SJCRH30 (cell line): ENCODE measurements at regions not wholly inside any gene's neighbourhood (a gene's known extent, or its start where the extent isn't known, plus 50 kb on each side); places are given as distances from the start of the nearest gene placed in this dataset.
A peak's percentile ranks its signal among the peaks of the same experiment; 100 is the strongest.

Source experiments
- DNase-seq, 2 experiments: peaks; one replicate each; pipeline ENCODE4 v3.0.0-alpha.2; 2015 to 2020
- H3K27ac ChIP-seq: fragments of 250-450 bp; sonication (Bioruptor Pico); 2 replicates; pipeline ENCODE4 v1.5.1; 2020; ENCODE audit warnings: mild to moderate bottlenecking, moderate library complexity
- H3K27me3 ChIP-seq: fragments of 250-450 bp; sonication (Bioruptor Pico); 2 replicates; pipeline ENCODE4 v1.5.1; 2020; ENCODE audit warnings: mild to moderate bottlenecking, moderate library complexity
- H3K36me3 ChIP-seq: fragments of 250-450 bp; sonication (Bioruptor Pico); 2 replicates; pipeline ENCODE4 v1.5.1; 2020; ENCODE audit warnings: mild to moderate bottlenecking, moderate library complexity
- H3K4me1 ChIP-seq: fragments of 250-450 bp; sonication (Bioruptor Pico); 2 replicates; pipeline ENCODE4 v1.5.1; 2020; ENCODE audit warnings: mild to moderate bottlenecking, moderate library complexity
- H3K4me3 ChIP-seq: fragments of 250-450 bp; sonication (Bioruptor Pico); 2 replicates; pipeline ENCODE4 v1.5.1; 2020; ENCODE audit warnings: mild to moderate bottlenecking, moderate library complexity
- H3K9me3 ChIP-seq: fragments of 250-450 bp; sonication (Bioruptor Pico); replicated peaks from 2 replicates; pipeline ENCODE4 v1.5.1; 2020; ENCODE audit warnings: mild to moderate bottlenecking, moderate library complexity

DNA sequence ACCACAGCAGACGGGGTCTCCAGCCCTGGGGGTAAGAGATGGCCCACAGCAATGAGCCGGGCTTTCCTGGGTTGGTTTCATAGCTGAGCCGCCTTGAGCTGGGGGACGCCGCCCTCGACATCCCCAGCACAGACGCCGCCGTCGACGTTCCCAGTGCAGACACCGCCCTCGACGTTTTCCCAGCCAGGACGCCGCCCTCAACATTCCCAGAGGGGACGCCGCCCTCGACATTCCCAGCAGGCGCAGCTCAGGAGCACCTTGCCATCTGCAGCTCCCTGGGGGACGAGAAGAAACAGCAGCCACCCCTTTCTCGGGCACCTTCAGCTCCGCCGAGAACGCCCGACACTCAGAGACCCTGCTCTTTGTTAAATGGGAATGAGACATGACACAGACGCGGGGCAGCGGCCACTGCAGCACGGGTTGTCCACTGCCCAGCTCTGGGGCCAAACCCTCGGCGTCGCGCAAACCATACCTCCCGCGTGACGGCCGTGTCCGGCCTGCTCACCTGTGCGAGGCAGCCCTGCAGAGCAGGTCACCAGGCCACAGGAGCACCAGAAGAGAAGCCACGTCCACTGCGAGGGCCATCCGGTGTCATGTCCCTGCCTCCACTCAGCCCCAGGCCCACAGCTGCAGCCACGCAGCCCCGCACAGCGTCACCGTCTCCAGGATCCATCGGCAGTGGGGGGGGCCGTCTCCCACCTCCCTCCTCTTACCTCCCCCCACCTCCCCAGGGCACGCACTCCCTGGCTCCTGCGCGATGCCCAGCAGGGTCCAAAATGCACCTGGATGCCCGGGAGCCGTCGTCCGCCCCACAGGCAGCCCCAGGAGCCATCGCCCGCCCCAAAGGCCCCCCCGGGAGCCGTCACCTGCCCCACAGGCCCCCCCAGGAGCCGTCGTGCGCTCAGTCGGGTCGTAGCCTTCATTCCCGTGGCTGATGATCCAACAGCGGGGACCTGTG lies 77.4 kb upstream of the GALNT9 start:
- H3K27ac ChIP-seq: no peak overlapping the region
- H3K9me3 ChIP-seq: no peaks in the 10 kb centered on the region
- H3K27me3 ChIP-seq: no peaks in the 10 kb centered on the region; the same call in 1 of the 2 replicates
- no peaks in the 10 kb centered on the region for H3K36me3 ChIP-seq
- no peaks in the 10 kb centered on the region for H3K4me1 ChIP-seq
- H3K4me3 ChIP-seq: no peak overlapping the region
- DNase-seq: no peak

DNA sequence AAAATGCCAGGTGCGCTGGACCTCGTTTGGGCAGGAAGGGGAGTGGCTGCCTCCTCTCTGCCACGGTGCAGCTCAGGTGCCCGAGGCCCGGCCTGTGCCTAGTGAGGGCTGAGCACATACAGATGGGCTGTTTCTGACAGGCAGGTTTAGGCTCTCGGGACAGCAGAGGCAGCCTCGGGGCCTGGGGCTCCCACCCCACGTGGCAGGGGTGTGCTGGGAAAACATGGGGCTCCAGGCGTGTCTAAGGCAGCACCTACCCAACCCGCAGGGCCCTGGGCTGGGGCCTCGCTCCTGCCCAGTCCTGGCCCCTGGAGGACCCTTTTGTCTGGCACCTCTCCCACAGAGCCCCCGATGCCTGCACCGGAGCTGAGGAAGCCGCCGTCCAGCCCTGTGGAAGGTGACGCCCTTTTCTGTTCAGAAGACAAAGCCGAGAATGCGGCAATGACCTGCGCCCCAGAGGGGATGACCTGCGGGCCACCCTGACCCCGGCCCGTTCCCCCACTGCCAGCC lies 76.4 kb upstream of the GALNT9 start:
- no peaks in the 10 kb centered on the region for H3K4me1 ChIP-seq
- no peaks in the 10 kb centered on the region; the same call in 1 of the 2 replicates for H3K27me3 ChIP-seq
- no peaks in the 10 kb centered on the region for H3K36me3 ChIP-seq
- no peak overlapping the region for H3K4me3 ChIP-seq
- H3K27ac ChIP-seq: no peak overlapping the region
- no peak for DNase-seq
- H3K9me3 ChIP-seq: no peaks in the 10 kb centered on the region

DNA sequence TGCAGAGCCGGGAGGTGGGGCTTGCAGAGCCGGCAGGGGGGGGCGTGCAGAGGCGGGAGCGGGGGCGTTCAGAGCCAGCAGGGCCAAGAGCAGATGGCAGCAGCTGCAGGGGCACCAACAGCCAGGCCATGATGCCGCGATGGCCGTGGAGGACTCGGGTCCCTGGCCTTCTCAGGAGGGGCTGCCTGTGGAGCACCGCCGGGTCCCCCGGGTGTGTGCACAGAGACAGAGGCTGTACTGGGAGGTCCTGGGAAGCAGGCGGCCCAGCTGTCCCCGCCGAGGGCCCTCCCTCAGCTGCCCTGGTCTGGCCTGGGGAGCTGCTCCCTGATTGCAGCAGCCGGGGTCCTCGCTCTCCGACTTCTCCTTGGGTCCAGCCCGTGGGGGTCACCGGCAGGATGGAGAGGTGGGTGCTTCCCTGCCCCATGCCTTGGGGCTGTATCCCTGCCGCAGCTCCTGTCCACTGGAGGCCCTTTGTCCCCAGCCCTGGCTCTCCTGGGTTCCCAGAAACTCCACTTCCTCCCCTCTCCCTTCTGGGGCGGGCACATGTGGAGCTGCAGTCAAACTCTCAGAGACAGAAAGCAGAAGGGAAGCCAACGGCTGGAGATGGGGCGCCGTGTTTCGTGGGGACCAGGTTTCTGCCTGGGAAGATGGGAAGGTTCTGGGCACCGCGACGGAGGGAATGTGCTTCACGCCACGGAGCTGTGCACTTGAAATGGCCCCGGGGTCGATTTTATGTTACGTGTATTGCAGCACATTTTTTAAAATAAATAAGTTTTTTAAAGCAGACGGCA lies 75.8 kb upstream of the GALNT9 start:
- DNase-seq: no peak
- no peak overlapping the region for H3K27ac ChIP-seq
- no peaks in the 10 kb centered on the region for H3K36me3 ChIP-seq
- H3K9me3 ChIP-seq: no peaks in the 10 kb centered on the region
- H3K27me3 ChIP-seq: no peaks in the 10 kb centered on the region; the same call in 1 of the 2 replicates
- no peaks in the 10 kb centered on the region for H3K4me1 ChIP-seq
- no peak overlapping the region for H3K4me3 ChIP-seq

DNA sequence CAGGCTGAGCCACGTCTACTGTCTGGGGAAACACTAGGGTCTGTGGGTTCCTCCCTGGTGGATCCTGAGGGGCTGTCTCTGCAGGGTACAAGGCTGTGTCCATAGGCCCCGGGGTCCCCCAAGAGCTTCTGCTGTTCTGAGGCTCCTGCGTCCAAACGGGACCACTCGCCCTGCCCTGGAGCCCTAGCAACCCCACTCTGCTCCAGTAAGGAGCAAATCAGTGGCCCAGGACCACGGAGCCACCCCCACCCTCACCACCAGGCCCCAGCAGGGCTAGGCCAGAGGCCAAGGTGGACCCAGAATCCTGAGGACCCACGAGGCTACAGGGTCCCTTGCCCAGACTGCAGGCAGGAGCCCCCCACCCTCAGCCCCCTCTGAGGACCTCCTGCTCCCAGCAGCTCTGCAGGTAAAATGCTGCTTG lies 75.1 kb upstream of the GALNT9 start:
- H3K27me3 ChIP-seq: no peaks in the 10 kb centered on the region; the same call in 1 of the 2 replicates
- no peaks in the 10 kb centered on the region for H3K4me1 ChIP-seq
- no peaks in the 10 kb centered on the region for H3K9me3 ChIP-seq
- H3K36me3 ChIP-seq: no peaks in the 10 kb centered on the region
- no peak for DNase-seq
- H3K4me3 ChIP-seq: no peak overlapping the region
- no peak overlapping the region for H3K27ac ChIP-seq

DNA sequence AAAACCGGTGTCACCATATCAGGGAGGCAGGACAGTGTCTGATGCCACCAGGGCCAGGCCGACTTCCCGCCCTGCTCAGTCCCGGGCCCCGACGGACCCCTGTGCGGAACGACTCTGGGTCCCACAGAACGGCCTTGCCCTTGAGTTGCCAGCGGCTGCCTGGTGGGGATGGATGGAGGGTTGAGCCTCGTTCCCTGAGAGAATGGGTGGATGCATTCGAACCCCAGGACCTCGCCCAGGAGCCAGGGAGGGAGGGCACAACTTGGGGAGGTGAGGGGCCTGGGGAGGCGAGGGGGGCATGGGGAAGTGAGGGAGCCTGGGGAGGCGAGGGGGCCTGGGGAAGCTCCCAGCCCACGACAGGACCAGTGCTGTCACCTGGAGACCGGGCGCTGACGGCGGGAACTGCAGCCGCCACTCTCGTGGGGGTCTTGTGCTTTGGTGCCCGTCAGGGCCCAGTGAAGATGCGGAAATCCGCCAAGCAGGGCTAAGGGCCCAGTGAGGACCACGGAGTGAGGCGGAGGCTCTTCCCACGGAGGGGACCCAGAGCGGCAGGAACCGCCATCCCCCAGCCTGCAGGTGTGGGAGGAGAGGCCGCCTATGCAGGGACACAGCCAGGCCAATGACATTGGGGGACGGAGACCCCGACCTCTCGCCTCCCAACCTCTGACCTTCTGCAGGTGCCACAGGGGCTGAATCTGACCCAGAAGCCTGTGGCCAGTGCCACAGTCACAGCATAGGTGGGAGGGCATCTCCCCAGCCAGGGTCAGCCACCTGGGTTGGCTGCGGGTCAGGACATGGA lies 74.4 kb upstream of the GALNT9 start:
- Histone ChIP-seq H3K4me3 (no peak overlapping the region), H3K27ac (no peak overlapping the region), H3K9me3 (no peaks in the 10 kb centered on the region), H3K4me1 (no peaks in the 10 kb centered on the region), H3K27me3 (no peaks in the 10 kb centered on the region; the same call in 1 of the 2 replicates), H3K36me3 (no peaks in the 10 kb centered on the region)
- DNase-seq: no peak

DNA sequence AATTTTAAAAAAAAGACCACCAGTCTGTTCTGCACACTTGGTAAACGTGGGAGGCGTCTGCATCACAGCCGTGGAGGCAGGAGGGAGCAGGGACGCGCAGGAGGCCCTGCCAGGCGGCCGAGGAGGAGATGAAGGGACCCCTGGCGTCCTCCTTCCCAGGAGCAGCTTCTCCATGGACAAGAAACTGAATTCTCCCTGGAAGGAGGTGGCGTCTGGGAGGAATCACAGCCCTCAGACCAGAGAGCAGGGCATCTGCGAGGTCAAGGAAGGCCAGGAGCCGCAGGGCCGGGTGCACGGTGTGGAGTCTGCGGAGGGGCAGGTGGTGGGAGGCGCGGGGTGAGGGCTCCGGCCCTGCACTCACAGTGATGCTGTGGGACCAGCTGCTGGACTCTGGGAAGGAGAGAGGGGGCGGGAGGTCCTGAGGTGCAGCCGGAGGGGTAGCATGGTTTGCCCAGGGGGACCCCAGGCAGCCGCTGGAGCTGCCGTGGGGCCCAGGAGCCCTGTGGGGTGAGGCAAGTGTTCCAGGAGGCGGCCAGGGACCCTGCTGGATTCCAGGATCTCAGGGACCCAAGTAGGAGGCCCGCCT lies 73.5 kb upstream of the GALNT9 start:
- no peak overlapping the region for H3K27ac ChIP-seq
- DNase-seq: no peak
- H3K4me3 ChIP-seq: no peak overlapping the region
- H3K4me1 ChIP-seq: no peaks in the 10 kb centered on the region
- no peaks in the 10 kb centered on the region for H3K36me3 ChIP-seq
- no peaks in the 10 kb centered on the region; the same call in 1 of the 2 replicates for H3K27me3 ChIP-seq
- no peaks in the 10 kb centered on the region for H3K9me3 ChIP-seq

DNA sequence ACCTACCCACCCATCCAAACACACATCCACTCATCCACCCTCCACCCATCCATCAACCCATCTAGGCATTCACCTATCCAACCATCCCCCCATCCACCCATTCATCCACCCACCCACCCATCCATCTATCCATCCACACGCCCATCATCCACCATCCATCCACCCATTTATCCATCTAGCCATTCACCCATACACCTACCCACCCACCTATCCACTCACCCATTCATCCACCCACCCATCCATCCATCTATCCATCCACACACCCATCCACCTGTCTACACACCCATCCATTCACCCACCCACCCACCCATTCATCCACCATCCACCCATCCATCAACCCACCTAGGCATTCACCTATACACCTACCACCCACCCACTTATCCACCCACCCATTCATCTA lies 72.6 kb upstream of the GALNT9 start:
- H3K4me3 ChIP-seq: no peak overlapping the region
- H3K27me3 ChIP-seq: no peaks in the 10 kb centered on the region; the same call in 1 of the 2 replicates
- no peaks in the 10 kb centered on the region for H3K9me3 ChIP-seq
- no peaks in the 10 kb centered on the region for H3K4me1 ChIP-seq
- H3K27ac ChIP-seq: no peak overlapping the region
- no peak for DNase-seq
- no peaks in the 10 kb centered on the region for H3K36me3 ChIP-seq

DNA sequence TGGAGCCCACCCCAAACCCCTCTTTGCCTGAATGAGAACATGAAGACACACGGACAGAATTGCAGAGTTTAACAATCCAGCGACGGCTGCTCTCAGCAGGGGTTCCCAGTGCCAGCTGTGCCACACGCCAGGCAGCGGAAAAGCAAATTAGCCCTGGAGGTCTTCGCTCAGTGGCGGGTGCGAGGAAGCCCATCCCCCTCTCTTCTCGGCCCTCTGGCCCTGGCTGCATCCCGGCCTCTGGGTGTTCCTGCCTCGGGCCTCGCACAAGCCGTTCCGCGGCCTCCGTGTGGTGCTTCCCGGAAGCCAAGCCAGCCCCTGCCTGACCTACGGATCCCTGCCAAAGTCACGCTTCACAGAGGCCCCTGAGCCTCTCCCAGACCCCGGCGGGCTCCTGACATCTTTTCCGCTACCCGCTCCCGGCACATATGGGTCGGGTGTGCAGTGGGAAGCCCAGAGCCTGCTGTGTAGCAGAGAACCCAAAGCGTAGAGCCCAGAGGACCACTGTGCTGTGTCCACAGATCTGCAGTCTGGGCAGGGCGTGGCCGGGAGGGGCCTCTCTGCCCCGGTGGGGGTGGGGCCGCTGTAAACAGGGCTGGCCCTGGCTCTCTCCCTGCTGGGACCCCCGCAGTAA lies 70.7 kb upstream of the GALNT9 start:
- Histone ChIP-seq H3K4me3 (peak overlapping the region; percentile 32), H3K9me3 (no peaks in the 10 kb centered on the region), H3K4me1 (no peaks in the 10 kb centered on the region), H3K27me3 (no peaks in the 10 kb centered on the region), H3K36me3 (no peaks in the 10 kb centered on the region), H3K27ac (no peak overlapping the region)
- DNase-seq: peak in 1 of 2 experiments; percentile 28

DNA sequence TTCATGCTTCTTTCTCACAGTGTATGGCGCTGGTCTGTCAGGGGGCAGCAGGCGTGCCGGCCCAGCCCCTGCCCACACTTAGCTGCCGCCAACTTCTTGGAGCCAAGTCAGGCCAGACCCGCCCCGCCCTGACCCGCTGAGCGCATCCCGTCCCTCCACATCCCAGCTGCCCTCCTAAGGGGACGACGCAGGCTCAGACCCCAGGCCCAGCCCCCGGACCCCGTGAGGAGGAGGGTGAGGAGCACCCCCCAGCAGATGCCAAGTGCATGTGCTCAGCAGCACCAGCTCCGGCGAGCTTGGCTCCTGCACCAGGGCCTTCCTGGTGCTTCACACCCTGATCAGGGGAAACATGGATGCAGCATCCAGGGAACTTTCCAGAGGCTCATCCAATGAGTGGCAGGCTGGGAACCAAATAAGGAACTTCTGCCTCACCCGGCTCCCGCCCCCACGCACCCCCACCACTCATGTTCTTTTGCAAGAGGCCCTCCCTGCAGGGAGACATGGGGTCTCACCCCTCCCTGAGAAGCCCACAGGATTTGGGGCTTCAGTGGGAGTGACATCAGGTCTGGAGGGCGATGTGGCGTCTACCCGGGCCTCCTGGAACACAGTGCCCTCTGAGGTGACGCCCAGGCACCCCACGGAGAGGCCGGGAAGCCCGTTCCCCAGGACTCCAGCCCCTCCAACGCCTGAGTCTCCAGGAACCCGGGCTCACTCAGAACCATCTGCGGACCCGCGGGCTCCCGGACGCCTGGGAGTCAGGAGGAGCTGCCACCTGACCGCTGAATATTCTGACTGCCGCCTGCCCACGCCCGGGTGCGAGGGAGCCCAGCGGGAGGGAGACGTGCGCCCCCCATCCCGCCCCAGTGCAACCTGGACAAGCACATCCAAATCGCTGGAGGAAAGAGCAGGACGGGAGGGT lies 70.0 kb upstream of the GALNT9 start:
- Histone ChIP-seq H3K4me3 (no peak overlapping the region), H3K27me3 (no peaks in the 10 kb centered on the region), H3K9me3 (no peaks in the 10 kb centered on the region), H3K27ac (no peak overlapping the region), H3K4me1 (no peaks in the 10 kb centered on the region), H3K36me3 (no peaks in the 10 kb centered on the region)
- no peak for DNase-seq

DNA sequence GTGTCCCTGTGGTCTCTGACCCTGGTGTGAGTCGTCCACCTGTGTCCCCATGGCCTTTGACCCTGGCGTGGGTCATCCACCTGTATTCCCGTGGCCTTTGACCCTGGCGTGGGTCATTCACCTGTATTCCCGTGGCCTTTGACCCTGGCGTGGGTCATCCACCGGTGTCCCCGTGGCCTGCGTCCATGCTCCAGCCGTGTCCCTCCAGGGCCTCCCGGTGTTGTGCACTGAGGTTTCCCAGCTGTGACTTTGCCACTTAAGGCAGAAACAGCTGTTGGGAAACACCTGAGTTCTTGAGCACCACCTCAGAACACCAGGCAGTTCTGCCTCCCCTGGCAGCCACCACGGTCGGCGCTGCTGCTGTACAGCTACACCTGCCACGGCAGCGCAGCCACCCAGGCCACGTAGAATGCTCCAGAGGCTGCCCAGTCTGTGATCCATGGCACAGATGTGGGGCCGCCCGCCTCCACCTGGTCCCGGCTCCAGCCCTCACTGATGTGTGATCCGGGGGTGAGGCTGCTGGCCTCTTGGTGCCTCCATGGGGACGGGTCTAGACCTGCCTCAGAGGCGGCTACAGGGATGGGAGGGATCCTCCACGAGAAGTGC lies 69.1 kb upstream of the GALNT9 start:
- no peaks in the 10 kb centered on the region for H3K9me3 ChIP-seq
- DNase-seq: no peak
- H3K27ac ChIP-seq: no peak overlapping the region
- H3K36me3 ChIP-seq: no peaks in the 10 kb centered on the region
- H3K4me3 ChIP-seq: no peak overlapping the region
- no peaks in the 10 kb centered on the region for H3K27me3 ChIP-seq
- H3K4me1 ChIP-seq: no peaks in the 10 kb centered on the region

DNA sequence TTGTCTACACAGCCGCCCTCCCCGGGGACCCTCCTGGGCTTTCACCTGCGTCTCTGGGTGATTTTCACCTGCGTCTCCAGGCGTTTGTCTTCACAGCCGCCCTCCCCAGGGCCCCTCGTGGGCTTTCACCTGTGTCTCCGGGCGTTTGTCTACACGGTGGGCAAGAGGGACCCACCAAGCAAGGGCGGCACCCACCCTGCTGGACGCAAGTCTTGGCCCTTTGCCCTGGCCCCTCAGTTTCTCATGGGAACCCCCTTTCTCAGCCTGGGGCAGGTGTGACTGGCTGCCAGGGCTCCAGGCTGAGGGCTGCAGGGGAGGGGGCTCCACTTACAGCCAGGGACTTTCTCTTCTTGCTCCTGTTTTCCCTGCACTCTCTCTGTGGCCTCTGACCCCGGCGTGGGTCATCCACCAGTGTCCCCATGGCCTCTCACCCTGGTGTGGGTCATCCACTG lies 68.6 kb upstream of the GALNT9 start:
- H3K27ac ChIP-seq: no peak overlapping the region
- H3K9me3 ChIP-seq: no peaks in the 10 kb centered on the region
- DNase-seq: no peak
- H3K27me3 ChIP-seq: no peaks in the 10 kb centered on the region
- H3K36me3 ChIP-seq: no peaks in the 10 kb centered on the region
- H3K4me3 ChIP-seq: no peak overlapping the region
- H3K4me1 ChIP-seq: no peaks in the 10 kb centered on the region

DNA sequence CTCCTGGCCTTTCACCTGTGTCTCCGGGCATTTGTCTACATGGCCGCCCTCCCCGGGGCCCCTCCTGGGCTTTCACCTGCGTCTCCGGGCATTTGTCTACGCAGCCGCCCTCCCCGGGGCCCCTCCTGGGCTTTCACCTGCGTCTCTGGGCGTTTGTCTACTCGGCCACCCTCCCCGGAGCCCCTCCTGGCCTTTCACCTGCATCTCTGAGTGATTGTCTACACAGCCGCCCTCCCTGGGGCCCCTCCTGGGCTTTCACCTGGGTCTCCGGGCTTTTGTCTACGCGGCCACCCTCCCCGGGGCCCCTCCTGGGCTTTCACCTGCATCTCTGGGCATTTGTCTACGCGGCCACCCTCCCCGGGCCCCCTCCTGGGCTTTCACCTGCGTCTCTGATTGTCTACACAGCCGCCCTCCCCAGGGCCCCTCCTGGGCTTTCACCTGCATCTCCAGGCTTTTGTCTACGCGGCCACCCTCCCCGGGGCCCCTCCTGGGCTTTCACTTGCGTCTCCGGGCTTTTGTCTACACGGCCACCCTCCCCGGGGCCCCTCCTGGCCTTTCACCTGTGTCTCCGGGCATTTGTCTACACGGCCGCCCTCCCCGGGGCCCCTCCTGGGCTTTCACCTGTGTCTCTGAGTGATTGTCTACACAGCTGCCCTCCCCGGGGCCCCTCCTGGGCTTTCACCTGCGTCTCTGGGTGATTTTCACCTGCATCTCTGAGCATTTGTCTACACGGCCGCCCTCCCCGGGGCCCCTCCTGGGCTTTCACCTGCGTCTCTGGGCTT lies 68.0 kb upstream of the GALNT9 start:
- no peaks in the 10 kb centered on the region for H3K27me3 ChIP-seq
- H3K4me1 ChIP-seq: no peaks in the 10 kb centered on the region
- H3K4me3 ChIP-seq: no peak overlapping the region
- H3K36me3 ChIP-seq: no peaks in the 10 kb centered on the region
- H3K9me3 ChIP-seq: no peaks in the 10 kb centered on the region
- no peak for DNase-seq
- H3K27ac ChIP-seq: no peak overlapping the region
